HG03575 (cell line): ENCODE measurements at regions not wholly inside any gene's neighbourhood (a gene's known extent, or its start where the extent isn't known, plus 50 kb on each side); places are given as distances from the start of the nearest gene placed in this dataset.
A peak's percentile ranks its signal among the peaks of the same experiment; 100 is the strongest.

ENCODE experiments used
- ATAC-seq: cut with Tn5 transposase; IDR thresholded peaks from one replicate; pipeline ENCODE4 v1.9.1; 2021; ENCODE audit not compliant: unreplicated experiment, insufficient number of reproducible peaks, low FRiP score; ENCODE audit errors: extremely low read depth

- ATAC-seq: no peak
Observed at GRCh38 chr10:6338361-6338760, 135.6 kb downstream of the PFKFB3 start.

GRCh38 chr10:6339891-6340290 is 137.2 kb downstream of the PFKFB3 start:
- no peak for ATAC-seq

- ATAC-seq: no peak
Observed at GRCh38 chr10:6342096-6342685, 139.5 kb downstream of the PFKFB3 start.

GRCh38 chr10:6343305-6344010 is 140.7 kb downstream of the PFKFB3 start:
- ATAC-seq: no peak

GRCh38 chr10:6345404-6345803 is 142.7 kb downstream of the PFKFB3 start:
- no peak for ATAC-seq

- no peak for ATAC-seq
Observed at GRCh38 chr10:6346631-6347030, 143.9 kb downstream of the PFKFB3 start.

GRCh38 chr10:6347391-6347951 is 144.7 kb downstream of the PFKFB3 start:
- no peak for ATAC-seq

- ATAC-seq: peak; percentile 71
Observed at GRCh38 chr10:6348096-6348874, 145.6 kb downstream of the PFKFB3 start.

GRCh38 chr10:6349846-6350535 is 147.3 kb downstream of the PFKFB3 start:
- ATAC-seq: no peak

- no peak for ATAC-seq
Observed at GRCh38 chr10:6350609-6351008, 147.9 kb downstream of the PFKFB3 start.

GRCh38 chr10:6351495-6351894 is 148.8 kb downstream of the PFKFB3 start:
- no peak for ATAC-seq

GRCh38 chr10:6353526-6353925 is 150.8 kb downstream of the PFKFB3 start:
- ATAC-seq: no peak

GRCh38 chr10:6354168-6354772 is 151.5 kb downstream of the PFKFB3 start:
- ATAC-seq: no peak

GRCh38 chr10:6356280-6356793 is 153.6 kb downstream of the PFKFB3 start:
- no peak for ATAC-seq

- no peak for ATAC-seq
Observed at GRCh38 chr10:6361869-6362268, 159.1 kb downstream of the PFKFB3 start.

- no peak for ATAC-seq
Observed at GRCh38 chr10:6362879-6363278, 160.1 kb downstream of the PFKFB3 start.

- no peak for ATAC-seq
Observed at GRCh38 chr10:6363511-6363910, 160.8 kb downstream of the PFKFB3 start.

GRCh38 chr10:6364283-6364682 is 161.6 kb downstream of the PFKFB3 start:
- no peak for ATAC-seq

GRCh38 chr10:6364893-6365292 is 162.2 kb downstream of the PFKFB3 start:
- ATAC-seq: no peak
